Adrenal gland (tissue), 5 donors: ENCODE measurements at regions not wholly inside any gene's neighbourhood (a gene's known extent, or its start where the extent isn't known, plus 50 kb on each side); places are given as distances from the start of the nearest gene placed in this dataset.

ENCODE experiments used
- CTCF ChIP-seq, 6 experiments: fragments of 450-650 bp in 4 of 6; fragments of 200-600 bp in 2 of 6; sonication (generic) in 1 of 6; IDR thresholded peaks; 1 replicate in 5 of 6; 2 replicates in 1 of 6; pipeline versions ENCODE4 v1.5.1 to v1.8.0; 2016 to 2021; ENCODE audit warnings: antibody characterized with exemption in 6 of 6, mild to moderate bottlenecking in 2 of 6, moderate library complexity in 1 of 6
- POLR2A ChIP-seq, 2 donors: fragments of 450-650 bp; IDR thresholded peaks; one replicate each; pipeline ENCODE4 v1.6.1; 2017; ENCODE audit warnings: antibody characterized with exemption in 2 of 2, mild to moderate bottlenecking in 2 of 2, moderate library complexity in 1 of 2
- donor health status: DM: no; HTN: no; CAD: no.

GRCh38 chr14:95455246-95455645 lies 61.2 kb downstream of the SYNE3 start:
- TF ChIP-seq CTCF (IDR thresholded peaks at IDR 0.05) (no peak), POLR2A (IDR thresholded peaks at IDR 0.05) (no peak)
